NCI-H748 (cell line): ENCODE measurements at regions not wholly inside any gene's neighbourhood (a gene's known extent, or its start where the extent isn't known, plus 50 kb on each side); places are given as distances from the start of the nearest gene placed in this dataset.
"Not testable (repeated sequence)": the region's sequence is repeated elsewhere in the genome, so short reads cannot be mapped to it uniquely, and the experiment has no call there.

Experiments used
- DNase-seq: peaks from one replicate; lab custom pipeline; 2025; ENCODE audit not compliant: unreplicated experiment; lab: John Stamatoyannopoulos, UW

DNA sequence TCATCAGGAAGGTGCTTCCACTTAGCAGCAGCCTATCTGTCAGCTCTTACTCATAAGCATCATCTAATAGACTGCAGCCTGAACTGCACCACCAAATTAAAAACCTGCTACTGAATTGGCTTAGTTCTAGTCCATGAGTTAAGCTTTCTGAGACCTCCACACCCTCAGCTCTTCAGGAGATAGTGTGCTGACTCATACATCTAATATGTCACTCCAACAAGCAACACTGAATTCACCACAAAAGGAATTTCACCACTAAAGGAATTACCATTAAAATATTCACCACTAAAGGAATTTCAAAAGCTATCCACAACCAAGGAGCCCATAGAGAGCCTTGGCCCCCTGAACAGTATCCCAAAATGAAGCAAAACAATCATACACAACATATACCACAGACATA, 418.5 kb upstream of the RORB start:
- no peak for DNase-seq

DNA sequence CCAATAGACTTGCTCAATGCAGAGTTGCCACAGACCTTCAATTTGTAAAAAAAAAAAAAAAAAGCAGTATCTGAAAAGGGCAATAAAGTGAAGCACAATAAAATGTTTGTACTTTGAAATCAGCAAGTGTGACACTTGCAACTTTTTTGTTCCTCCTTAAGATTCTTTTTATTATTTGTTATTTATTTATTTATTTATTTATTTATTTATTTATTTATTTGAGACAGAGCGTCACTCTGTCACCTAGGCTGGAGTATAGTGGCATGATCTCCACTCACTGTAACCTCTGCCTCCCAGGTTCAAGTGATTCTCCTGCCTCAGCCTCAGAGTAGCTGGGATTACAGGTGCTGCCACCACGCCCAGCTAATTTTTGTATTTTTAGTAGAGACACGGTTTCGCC, 416.5 kb upstream of the RORB start:
- DNase-seq: not testable (repeated sequence)

DNA sequence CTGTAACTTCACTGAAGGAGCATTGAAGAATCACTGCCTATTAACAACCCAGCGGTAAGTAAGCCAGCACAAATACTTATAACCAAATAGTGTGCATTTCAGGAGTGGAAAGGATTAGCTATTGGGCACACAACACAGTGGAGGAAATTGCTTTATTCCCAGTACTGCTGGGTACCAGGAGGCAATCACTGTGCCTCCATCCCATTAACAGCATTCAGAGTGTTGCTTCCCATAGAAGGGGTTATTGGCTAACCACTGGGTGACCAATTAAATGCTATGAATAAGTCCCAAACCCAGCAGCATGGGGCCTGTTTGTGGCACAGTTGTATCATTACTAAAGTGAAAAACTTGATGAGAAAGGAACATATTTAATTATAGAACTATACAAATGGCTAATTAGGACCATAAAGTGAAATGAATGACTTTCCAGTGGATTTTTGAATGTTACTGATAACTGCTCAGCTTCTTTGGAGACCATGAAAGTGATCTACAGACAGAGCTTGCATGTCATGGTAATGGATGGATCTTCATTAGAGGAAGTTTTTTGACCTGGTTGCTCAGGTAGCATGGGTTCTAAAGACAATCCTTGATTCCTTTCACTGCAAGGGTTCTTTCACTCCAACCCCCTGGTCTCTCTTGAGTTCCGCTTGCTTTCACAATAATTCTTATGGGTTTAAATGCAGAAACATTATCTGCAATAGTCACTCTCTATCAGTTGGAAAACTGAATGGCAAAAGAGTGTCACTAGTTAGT, 413.3 kb upstream of the RORB start:
- no peak for DNase-seq

DNA sequence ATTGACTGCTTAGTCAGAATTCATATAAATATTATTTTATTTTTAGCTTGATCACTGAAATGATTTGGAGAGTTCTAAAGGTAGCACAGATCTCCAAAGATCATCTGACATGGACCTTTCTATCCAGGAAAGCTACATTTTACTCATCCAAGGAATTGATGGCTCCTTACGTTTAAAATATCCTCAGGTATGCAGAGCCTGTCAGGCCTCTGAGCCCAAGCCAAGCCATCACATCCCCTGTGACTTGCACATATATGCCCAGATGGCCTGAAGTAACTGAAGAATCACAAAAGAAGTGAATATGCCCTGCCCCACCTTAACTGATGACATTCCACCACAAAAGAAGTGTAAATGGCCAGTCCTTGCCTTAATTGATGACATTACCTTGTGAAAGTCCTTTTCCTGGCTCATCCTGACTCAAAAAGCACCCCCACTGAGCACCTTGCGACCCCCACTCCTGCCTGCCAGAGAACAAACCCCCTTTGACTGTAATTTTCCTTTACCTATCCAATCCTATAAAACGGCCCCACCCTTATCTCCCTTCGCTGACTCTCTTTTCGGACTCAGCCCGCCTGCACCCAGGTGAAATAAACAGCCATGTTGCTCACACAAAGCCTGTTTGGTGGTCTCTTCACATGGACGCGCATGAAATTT, 411.6 kb upstream of the RORB start:
- DNase-seq: not testable (repeated sequence)

DNA sequence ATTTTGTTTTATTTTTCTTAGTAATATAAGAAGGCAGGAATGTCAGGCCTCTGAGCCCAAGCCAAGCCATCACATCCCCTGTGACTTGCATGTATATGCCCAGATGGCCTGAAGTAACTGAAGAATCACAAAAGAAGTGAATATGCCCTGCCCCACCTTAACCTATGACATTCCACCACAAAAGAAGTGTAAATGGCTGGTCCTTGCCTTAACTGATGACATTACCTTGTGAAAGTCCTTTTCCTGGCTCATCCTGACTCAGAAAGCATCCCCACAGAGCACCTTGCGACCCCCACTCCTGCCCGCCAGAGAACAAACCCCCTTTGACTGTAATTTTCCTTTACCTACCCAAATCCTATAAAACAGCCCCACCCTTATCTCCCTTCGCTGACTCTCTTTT, 406.2 kb upstream of the RORB start:
- DNase-seq: not testable (repeated sequence)

DNA sequence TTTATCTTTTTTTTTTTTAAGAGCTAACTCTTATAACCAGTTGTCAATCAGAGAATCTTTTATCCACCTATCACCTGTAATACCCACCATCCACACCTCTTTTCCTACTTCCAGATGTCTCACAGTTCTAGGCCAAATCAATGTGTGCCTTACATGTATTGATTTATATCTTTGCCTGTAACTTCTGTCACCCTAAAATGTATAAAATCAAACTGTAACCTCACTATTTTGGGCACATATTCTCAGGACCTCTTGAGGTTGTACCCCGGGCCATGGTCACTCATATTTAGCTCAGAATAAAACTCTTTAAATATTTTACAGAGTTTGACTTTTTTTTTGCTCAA, 404.7 kb upstream of the RORB start:
- DNase-seq: no peak

DNA sequence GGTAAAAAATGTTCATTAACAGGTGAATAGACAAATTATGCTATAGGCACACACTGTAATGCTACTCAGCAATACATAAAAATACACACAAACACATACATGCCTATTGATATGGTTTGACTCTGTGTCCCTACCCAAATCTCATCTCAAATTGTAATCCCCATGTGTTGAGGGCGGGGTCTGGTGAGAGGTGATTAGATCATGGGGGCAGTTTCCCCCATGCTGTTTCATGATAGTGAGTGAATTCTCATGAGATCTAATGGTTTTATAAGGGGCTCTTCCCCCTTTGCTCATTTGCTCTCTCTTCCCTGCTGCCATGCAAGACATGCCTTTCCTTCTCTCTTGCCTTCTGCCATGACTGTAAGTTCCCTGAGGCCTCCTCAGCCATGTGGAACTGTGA, 403.1 kb upstream of the RORB start:
- not testable (repeated sequence) for DNase-seq

DNA sequence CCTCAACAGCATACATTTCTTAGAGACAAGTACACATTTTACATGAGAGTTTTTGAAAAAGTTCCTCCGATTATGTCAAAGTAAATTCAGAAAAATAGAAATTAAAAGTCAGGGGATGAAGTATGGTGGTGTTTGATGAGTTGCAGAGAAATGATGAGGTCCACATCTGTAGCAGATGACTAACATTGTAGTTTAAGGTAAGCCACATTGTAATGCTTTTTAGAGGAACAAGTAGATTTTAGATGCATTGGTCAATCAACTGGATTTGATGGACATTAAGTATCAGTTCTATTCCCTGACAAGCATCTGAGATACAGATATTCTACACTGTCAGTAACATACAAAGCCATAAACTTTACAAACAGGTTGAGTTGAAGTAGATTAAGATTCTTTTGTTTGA, 402.4 kb upstream of the RORB start:
- DNase-seq: no peak

DNA sequence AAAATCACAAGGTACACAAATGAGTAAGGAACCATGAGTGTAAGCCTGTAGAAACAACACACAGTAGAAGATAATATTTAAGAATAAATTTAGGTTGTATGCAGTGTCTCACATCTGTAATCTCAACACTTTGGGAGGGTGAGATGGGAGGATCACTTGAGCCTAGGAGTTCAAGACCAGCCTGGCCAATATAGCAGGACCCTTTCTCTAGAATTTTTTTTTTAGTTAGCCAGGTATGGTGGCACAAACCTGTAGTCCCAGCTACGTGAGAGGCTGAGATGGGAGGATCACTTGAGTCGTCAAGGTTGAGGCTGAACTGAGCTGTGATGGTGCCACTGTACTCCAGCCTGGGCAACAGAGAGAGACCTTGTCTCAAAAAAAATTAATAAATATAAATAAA, 401.2 kb upstream of the RORB start:
- no peak for DNase-seq

DNA sequence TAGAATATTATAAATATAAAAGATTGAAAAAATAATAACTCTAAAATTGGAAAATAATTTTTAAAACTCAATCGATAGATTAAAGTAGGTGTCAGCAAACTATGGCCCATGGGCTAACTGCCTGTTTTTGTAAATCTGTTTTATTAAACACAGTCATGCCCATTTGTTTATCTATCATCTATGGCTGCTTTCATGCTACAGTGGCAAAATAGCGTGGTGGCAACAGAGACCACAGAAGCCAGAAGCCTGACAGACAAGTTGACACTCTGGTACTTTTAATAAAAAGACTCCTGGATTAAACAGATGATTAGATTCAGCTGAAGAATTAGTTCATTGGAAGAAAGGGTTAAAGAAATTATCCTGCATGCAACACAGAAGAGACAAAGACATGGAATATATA, 400.7 kb upstream of the RORB start:
- no peak for DNase-seq

DNA sequence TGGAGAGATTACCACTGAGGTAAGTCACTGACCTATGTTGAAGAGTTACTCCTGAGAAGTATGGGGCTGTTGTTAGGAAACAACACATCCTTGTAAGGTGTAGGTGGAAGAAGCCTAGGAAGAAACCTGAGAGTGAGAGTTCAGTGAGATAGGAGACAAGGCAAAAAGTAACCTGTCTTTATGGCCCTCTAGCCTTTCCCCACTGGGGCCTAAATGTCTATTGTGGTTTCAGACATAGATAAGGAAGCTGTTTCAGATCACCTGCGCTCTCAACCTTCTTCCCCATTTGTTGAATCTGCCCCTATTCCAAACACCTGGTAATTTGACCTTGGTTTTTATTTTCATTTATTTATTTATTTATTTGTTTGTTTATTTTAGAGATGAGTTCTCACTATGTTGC, 397.1 kb upstream of the RORB start:
- DNase-seq: no peak

DNA sequence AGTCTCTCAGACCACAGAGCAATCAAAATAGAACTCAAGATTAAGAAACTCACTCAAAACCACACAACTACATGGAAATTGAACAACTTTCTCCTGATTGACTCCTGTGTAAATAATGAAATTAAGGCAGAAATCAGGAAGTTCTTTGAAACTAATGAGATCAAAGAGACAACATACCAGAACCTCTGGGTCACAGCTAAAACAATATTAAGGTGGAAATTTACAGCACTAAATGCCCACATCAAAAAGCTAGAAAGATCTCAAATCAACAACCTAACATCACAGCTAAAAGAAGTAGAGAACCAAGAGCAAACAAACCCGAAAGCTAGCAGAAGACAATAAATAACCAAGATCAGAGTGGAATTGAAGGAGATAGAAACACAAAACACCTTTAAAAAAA, 395.0 kb upstream of the RORB start:
- not testable (repeated sequence) for DNase-seq

DNA sequence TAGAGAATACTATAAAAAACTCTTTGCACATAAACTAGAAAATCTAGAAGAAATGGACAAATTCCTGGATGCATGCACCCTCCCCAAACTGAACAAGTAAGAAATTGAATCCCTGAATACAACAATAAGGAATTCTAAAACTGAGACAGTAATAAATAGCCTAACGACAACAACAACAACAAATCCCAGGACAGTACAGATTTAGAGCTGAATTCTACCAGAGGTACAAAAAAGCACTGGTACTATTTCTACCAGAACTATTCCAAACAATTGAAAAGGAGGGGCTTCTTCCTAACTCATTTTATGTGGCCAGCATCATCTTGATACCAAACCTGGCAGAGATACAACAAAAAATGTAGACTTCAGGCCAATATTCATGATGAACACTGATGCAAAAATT, 394.4 kb upstream of the RORB start:
- no peak for DNase-seq

DNA sequence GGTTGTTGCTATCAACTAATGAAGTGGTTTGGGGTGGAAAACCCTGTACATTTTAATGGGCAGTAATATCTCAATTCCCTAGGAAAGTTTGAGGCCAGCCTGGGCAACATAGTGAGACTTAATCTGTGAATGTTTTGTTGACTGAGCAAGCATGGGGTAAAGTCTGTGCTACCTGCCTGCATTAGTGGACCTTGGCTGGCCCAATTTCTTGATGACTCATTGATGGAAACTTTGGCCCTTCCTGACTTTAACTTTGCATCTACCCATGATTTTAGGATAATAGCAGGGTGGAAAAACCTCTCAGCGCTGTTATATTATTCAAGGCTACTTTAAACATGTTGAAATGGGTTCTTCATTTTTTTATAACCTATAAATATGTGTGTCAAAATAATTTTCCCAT, 389.4 kb upstream of the RORB start:
- DNase-seq: no peak

DNA sequence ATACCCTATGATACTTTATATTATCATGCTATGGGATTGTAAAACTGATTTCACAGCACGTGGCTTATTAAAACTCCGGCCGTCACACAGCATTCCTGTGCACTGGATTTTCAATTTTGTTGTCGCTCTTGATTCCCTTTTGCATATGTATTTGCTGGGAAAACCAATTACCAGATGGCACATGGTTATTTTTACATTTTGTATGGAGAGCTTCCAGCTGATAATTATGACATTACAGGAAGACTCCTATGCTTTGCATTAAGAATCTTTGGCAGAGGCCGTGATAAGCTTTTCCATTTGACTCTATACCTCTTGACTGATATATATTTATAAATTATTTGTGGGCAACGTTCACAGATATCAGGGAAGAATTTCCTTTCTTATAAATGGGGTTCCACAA, 381.2 kb upstream of the RORB start:
- DNase-seq: no peak

DNA sequence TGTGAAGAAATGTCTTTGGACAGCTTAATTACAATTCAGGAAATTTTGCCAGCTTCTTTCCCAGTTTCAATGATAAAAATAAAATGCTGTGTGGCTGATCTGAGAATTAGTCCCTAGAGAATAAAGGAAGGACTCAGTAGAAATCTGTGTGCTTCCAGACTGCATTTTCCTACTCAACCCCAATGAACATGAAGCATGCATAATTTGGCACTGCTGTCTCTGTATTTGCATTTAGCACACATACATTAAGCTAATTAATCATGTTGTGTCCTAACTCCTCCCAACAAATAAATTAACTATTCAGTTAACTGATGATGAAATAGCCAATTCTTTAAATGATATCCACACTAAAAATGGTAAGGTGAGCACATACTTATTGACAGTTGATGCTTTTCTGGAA, 380.0 kb upstream of the RORB start:
- DNase-seq: no peak

DNA sequence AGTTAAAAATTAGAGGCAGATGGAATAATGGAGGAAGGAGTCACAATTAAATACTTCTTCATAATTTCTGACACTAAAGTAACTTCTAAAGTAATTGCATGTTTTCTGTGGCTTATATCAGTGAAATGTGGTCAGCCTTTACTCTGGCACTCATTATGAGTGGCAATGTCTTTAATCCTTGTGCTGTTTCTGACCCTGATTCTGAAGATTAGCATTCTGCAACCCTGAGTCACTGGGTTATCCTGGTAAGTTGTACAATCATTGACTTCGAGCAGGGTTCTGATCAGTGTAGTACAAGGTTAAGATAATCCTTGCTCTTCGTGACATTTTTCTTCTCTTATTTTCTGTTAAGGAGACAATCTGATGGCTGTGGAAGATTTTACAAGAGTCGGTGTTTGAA, 379.4 kb upstream of the RORB start:
- no peak for DNase-seq

DNA sequence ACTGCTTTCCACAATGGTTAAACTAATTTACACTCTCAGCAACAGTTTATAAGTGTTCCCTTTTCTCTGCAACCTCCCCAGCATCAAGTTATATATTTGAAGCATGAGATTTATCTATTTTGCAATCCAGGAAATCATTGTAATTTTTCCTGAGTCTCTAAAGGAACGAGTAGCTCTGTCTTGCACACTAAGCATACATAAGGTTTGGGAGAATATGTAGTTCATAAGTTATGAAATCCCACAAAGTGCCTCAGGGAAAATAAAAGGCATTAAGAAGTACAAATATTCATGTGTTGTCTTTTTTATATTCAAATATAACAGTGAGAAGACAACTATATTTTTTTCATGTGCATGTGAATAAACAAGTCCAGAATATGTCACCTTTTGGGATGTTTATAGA, 377.1 kb upstream of the RORB start:
- DNase-seq: no peak

DNA sequence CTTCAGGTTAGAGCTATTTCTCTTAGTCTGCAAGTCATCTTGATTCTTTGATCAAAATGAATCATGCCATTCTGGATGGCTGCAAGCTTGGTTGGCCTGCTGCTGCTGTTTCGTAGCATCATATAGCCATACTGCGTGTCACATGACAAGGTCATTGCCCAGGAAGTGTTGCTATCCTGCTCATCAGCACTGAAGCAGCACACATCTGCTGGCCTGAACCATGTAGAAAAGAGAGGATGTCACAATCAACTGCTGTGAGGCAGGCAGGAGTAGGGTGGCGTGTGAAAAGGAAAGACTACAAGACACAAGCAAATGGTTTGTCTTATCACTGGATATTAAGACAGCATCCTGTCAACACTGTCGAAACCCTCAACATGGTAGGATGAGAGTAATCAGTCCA, 376.7 kb upstream of the RORB start:
- no peak for DNase-seq

DNA sequence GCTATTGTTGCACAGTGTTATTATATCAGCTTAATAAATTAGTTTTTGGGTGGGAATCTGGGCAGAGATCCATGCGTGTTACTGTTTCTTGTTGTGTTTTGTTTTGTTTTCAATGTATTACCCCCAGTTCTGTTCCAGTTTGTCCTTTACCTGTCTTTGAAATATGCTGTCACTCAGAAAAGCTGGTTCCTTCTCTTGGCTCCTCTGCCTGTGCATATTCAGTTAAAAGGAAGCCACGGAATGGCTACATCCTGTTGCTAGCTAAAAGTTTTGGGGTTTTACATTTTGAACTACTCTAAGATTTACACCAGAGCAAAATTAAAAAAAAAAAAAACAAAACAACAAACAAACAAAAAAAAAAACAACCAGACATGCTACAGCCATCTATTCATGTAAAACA, 374.9 kb upstream of the RORB start:
- no peak for DNase-seq

DNA sequence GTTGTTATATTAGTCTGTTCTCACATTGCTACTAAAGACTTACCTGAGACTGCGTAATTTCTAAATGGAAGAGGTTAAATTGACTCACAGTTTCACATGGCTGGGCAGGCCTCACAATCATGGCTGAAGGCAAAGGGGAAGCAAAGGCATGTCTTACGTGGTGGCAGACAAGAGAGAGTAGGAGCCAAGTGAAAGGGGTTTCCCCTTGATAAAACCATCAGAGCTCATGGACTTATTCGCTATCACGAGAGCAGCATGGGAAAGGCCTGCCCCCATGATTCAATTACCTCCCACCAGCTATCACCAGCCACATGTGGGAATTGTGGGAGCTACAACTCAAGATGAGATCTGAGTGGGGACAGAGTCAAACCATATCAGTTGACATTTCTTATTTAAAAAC, 374.5 kb upstream of the RORB start:
- no peak for DNase-seq

DNA sequence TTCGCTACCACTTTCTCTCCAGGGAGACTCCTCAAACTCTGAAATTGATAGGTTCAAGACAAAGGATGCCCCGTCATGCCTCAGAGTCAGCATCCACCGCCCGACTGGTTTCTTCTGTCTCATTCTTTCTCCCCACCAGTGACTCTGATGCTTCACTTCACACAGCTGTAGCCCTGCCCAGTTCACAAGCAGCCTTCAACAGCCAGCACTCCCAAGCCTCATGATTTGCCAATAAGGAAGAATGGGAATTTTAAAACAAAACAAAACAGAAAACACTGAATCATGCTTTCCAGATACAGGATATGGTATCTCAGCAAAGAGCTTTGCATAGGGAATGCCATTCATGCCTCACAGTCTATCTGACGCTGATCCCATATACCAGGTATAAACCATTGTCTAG, 371.2 kb upstream of the RORB start:
- DNase-seq: no peak

DNA sequence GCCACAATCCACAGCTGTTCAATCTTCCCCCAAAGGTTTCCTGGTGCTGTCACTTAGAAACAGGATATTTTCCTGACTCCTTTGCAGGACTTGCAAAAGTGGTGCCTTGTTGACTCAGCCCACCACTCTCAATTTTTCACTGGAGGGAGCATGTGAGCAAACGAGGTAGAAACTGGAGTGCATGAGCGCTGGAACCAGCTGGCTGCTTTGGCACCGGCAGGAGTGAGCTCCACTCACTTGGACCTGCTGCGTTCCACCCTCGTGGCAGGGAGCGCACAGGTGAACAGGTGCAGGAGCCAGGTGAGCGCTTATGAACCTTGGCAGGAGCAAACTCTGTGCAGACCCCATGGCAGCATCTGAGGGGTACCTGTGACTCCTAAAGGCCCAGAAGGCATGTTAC, 364.1 kb upstream of the RORB start:
- peak; percentile 11 for DNase-seq
